Transverse colon (tissue), 4 donors: ENCODE measurements at regions not wholly inside any gene's neighbourhood (a gene's known extent, or its start where the extent isn't known, plus 50 kb on each side); places are given as distances from the start of the nearest gene placed in this dataset.

Experiments used
- DNase-seq: peaks from one replicate; pipeline ENCODE4 v3.0.0-alpha.2; 2019
- H3K27ac ChIP-seq, 4 donors: fragments of 200-600 bp; sonication (generic); 2 replicates each; pipeline ENCODE4 v1.5.1; 2016 to 2018; ENCODE audit warnings: inconsistent platforms in 4 of 4
- H3K27me3 ChIP-seq: fragments of 200-600 bp; sonication (generic); 2 replicates; pipeline ENCODE4 v1.5.1; 2017; ENCODE audit warnings: inconsistent platforms
- H3K36me3 ChIP-seq, 4 donors: fragments of 200-600 bp; sonication (generic); 2 replicates each; pipeline ENCODE4 v1.5.1; 2017 to 2019; ENCODE audit warnings: inconsistent platforms in 4 of 4
- H3K4me1 ChIP-seq, 4 donors: fragments of 200-600 bp; sonication (generic); 2 replicates each; pipeline ENCODE4 v1.5.1; 2017 to 2020; ENCODE audit warnings: inconsistent platforms in 4 of 4
- H3K4me3 ChIP-seq, 4 donors: fragments of 200-600 bp; sonication (generic); 1 replicate in 1 of 4; 2 replicates in 3 of 4; pipeline versions ENCODE4 v1.5.1 to v1.6.1; 2017 to 2019; ENCODE audit warnings: inconsistent platforms in 4 of 4
- H3K9me3 ChIP-seq, 2 donors: fragments of 200-600 bp; sonication (generic); 2 replicates each; pipeline ENCODE4 v1.5.1; 2017 to 2019; ENCODE audit warnings: inconsistent platforms in 2 of 2
- EP300 ChIP-seq: sonication (generic); formaldehyde crosslinking; IDR thresholded peaks from one replicate; pipeline ENCODE4 v1.6.1; 2017; ENCODE audit warnings: antibody characterized with exemption, low read depth
- POLR2A ChIP-seq: fragments of 450-650 bp; IDR thresholded peaks from one replicate; pipeline ENCODE4 v1.6.1; 2016; ENCODE audit warnings: antibody characterized with exemption, mild to moderate bottlenecking, moderate library complexity
- POLR2AphosphoS5 ChIP-seq, 3 donors: sonication (generic); formaldehyde crosslinking; IDR thresholded peaks; one replicate each; pipeline ENCODE4 v1.6.1; 2016; ENCODE audit warnings: antibody characterized with exemption in 3 of 3
- WGBS, 2 donors: methylation state at CpG; one replicate each; pipeline ENCODE4 v1.1.5; 2018; ENCODE audit warnings: low coverage in 1 of 2; 5-methylcytosine and 5-hydroxymethylcytosine counted together
- in situ Hi-C, 4 donors: fragments of 200-750 bp; cut with MboI; loops; one replicate each; pipeline versions ENCODE4 v1.15.0 to v1.15.1; 2017; ENCODE audit warnings: low sequenced_read_pairs in 3 of 4, low pct_ligation_motif_present in 1 of 4, low pct_unique_long_range_greater_than_20kb in 1 of 4
- intact Hi-C: fragments of 100-400 bp; cut with DNase I; formaldehyde crosslinking; loops from one replicate; pipeline ENCODE4 v1.15.1; 2023; ENCODE audit warnings: low total_unique reads
- TF ChIP-seq, protein P1 (sequence below), 5 experiments: fragments of 200-600 bp in 3 of 5; fragments of 450-650 bp in 2 of 5; sonication (generic) in 3 of 5; IDR thresholded peaks; 1 replicate in 2 of 5; 2 replicates in 3 of 5; pipeline ENCODE4 v1.5.1; 2016 to 2017; ENCODE audit warnings: antibody characterized with exemption in 5 of 5, inconsistent platforms in 3 of 5, mild to moderate bottlenecking in 2 of 5, moderate library complexity in 1 of 5

DNA sequence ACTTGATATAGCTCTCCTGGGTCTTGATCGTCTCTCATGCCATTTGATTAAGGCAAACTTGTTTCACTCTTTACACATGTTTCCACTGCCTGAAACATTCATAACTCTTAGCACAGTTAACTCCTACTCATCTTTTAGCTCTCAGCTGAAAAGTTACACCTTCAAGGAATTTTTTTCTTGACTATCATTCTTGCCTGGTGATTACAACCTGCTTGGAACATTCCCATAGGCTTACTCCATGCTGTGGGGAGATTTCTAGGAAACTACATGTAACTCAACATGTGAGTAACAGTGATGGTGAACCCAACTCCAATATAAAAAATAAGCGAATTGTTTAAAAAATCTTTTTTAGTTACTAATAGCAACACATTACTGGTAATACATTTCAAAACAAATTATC lies 224.1 kb upstream of the MPDZ start:
- Histone ChIP-seq H3K27ac (no peak overlapping the region), H3K4me1 (no peaks in the 10 kb centered on the region), H3K36me3 (no peaks in the 10 kb centered on the region), H3K9me3 (no peaks in the 10 kb centered on the region), H3K4me3 (no peak overlapping the region), H3K27me3 (no peaks in the 10 kb centered on the region)
- in situ Hi-C loops = no loop called here
- TF ChIP-seq EP300 (no peak), POLR2A (no peak), POLR2AphosphoS5 (IDR thresholded peaks at IDR 0.05) (no peak)
- TF ChIP-seq, protein P1, sequence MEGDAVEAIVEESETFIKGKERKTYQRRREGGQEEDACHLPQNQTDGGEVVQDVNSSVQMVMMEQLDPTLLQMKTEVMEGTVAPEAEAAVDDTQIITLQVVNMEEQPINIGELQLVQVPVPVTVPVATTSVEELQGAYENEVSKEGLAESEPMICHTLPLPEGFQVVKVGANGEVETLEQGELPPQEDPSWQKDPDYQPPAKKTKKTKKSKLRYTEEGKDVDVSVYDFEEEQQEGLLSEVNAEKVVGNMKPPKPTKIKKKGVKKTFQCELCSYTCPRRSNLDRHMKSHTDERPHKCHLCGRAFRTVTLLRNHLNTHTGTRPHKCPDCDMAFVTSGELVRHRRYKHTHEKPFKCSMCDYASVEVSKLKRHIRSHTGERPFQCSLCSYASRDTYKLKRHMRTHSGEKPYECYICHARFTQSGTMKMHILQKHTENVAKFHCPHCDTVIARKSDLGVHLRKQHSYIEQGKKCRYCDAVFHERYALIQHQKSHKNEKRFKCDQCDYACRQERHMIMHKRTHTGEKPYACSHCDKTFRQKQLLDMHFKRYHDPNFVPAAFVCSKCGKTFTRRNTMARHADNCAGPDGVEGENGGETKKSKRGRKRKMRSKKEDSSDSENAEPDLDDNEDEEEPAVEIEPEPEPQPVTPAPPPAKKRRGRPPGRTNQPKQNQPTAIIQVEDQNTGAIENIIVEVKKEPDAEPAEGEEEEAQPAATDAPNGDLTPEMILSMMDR (IDR thresholded peaks at IDR 0.05) = no peak
- WGBS, 2 donors = 93 to 95% methylated on average over 2 of the region's 2 CpGs
- intact Hi-C loops = no loop called here
- DNase-seq = no peak

GRCh38 chr9:13502484-13502883 lies 223.0 kb upstream of the MPDZ start:
- no peak overlapping the region for H3K4me3 ChIP-seq
- no peaks in the 10 kb centered on the region for H3K9me3 ChIP-seq
- TF ChIP-seq, protein P1 (IDR thresholded peaks at IDR 0.05) = no peak
- TF ChIP-seq POLR2AphosphoS5 (IDR thresholded peaks at IDR 0.05) = no peak
- no peak for TF ChIP-seq EP300
- no peak for TF ChIP-seq POLR2A
- no peaks in the 10 kb centered on the region for H3K4me1 ChIP-seq
- H3K36me3 ChIP-seq = no peaks in the 10 kb centered on the region
- intact Hi-C loops = no loop called here
- DNase-seq = no peak
- in situ Hi-C loops = no loop called here
- 81 to 90% methylated on average over 2 to 6 of the region's 6 CpGs for WGBS, 2 donors
- H3K27ac ChIP-seq = no peak overlapping the region
- no peaks in the 10 kb centered on the region for H3K27me3 ChIP-seq

DNA sequence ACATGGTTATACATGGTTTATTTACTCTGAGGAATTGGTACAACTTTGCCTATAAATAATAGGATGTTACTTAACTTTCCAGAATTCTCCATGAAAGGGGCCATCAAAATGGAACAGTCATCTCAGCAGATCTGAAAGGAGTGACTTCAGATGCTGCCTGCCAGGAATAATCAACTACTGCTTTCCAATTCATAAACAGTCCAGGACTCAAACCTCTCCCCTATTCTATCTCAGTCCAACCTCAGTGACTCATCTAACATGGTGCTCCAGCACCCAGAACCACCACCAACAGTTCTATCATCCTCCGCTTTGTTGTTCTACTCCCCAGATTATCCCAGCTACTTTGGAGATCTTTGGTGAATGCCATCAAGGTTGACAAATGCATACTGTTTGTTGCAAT lies 221.5 kb upstream of the MPDZ start:
- in situ Hi-C loops = no loop called here
- DNase-seq = no peak
- TF ChIP-seq, protein P1 (IDR thresholded peaks at IDR 0.05) = no peak
- no peak for TF ChIP-seq POLR2AphosphoS5 (IDR thresholded peaks at IDR 0.05)
- TF ChIP-seq POLR2A = no peak
- no peak overlapping the region for H3K27ac ChIP-seq
- H3K9me3 ChIP-seq = no peaks in the 10 kb centered on the region
- no peaks in the 10 kb centered on the region for H3K36me3 ChIP-seq
- intact Hi-C loops = no loop called here
- H3K4me3 ChIP-seq = no peak overlapping the region
- H3K27me3 ChIP-seq = no peaks in the 10 kb centered on the region
- WGBS, 2 donors = 97% methylated on average over 1 of the region's 1 CpG; no CpG with 5 or more reads in 1 of the 2 donors
- no peaks in the 10 kb centered on the region for H3K4me1 ChIP-seq

DNA sequence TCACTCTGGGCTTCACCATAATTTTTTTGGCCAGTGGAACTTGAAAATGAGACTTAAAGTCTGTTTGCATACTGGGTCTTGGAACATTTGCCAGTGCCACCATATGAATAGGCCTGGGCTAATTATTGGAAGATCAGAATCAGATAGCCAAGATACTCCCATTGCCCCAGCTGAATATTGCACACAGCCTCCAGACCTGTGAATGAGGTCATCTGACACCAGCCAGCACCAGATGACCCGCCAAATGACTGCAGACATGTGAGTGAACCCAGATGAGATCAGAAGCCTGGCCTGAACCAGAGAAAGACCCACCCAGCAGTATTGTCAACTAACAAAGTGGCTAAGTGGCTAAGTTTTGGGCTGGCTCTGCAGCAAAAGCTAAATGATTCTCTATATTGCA lies 220.5 kb upstream of the MPDZ start:
- H3K36me3 ChIP-seq = no peaks in the 10 kb centered on the region
- no peaks in the 10 kb centered on the region for H3K27me3 ChIP-seq
- no peaks in the 10 kb centered on the region for H3K9me3 ChIP-seq
- no peak for DNase-seq
- no peak overlapping the region for H3K27ac ChIP-seq
- WGBS, 2 donors = 57% methylated on average over 1 of the region's 1 CpG; no CpG with 5 or more reads in 1 of the 2 donors
- in situ Hi-C loops (no loop called here), intact Hi-C loops (no loop called here)
- no peak for TF ChIP-seq POLR2A
- TF ChIP-seq POLR2AphosphoS5 (IDR thresholded peaks at IDR 0.05) = no peak
- TF ChIP-seq, protein P1 (IDR thresholded peaks at IDR 0.05) = no peak
- TF ChIP-seq EP300 = no peak
- H3K4me3 ChIP-seq = no peak overlapping the region
- no peaks in the 10 kb centered on the region for H3K4me1 ChIP-seq
